NCI-H1694 treated with DMSO at 0.1 percent for 48 hours (cell line): ENCODE measurements at regions not wholly inside any gene's neighbourhood (a gene's known extent, or its start where the extent isn't known, plus 50 kb on each side); places are given as distances from the start of the nearest gene placed in this dataset.

Experiments
- DNase-seq: peaks from one replicate; lab custom pipeline; 2025; lab: John Stamatoyannopoulos, UW

- peak; percentile 59 for DNase-seq
Measured at GRCh38 chr10:109202111-109202510, 721.2 kb downstream of the XPNPEP1 start.

GRCh38 chr10:109200646-109201045 lies 722.7 kb downstream of the XPNPEP1 start:
- DNase-seq, result no peak

- no peak for DNase-seq
Measured at GRCh38 chr10:109191823-109192222, 731.5 kb downstream of the XPNPEP1 start.

DNA sequence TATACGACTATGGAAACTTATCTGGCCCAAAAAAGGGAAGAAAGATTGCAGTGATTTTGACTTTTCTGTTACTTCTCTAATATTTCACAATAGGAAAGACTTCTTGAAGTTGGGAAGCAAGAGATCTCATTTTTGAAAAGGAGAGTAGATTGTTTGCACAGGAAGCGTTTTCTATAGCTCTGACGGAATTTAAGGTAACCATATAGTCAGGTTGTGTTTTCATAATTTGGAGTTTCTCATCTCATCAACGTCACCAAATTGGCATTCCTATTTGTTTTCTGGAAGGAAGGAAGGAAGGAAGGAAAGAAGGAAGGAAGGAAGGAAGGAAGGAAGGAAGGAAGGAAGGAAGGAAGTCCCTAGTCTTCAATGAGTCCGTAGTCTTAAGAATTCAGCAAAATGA lies 732.0 kb downstream of the XPNPEP1 start:
- DNase-seq, result no peak

- no peak for DNase-seq
Measured at GRCh38 chr10:109187677-109188076, 735.6 kb downstream of the XPNPEP1 start.

GRCh38 chr10:109183366-109183765 lies 739.9 kb downstream of the XPNPEP1 start:
- DNase-seq, result no peak

- no peak for DNase-seq
Measured at GRCh38 chr10:109178591-109178990, 744.7 kb downstream of the XPNPEP1 start.

GRCh38 chr10:109174526-109174925 lies 748.8 kb downstream of the XPNPEP1 start:
- DNase-seq, result no peak

GRCh38 chr10:109173937-109174336 lies 749.4 kb downstream of the XPNPEP1 start:
- DNase-seq, result no peak

DNA sequence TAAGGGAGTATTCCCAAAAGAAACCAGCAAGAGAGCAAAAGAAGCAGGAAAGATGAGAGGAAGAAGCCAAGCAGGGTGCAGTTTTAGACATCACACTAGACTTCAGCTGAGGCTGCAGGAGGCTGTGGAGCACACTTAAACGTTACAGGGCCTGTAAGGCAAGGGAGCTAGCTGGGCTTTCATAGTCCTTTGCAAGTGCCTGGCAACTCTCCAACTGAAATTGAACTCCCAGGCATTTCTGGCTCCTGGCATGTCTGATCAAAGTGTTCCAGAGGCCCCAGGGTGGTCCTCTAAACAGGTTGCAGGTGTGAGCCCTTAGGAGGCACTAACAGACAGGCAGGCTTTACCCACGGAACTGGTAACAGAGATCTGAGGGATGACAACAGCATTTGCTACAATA lies 750.2 kb downstream of the XPNPEP1 start:
- DNase-seq, result no peak

- DNase-seq, result no peak
Measured at GRCh38 chr10:109166935-109167334, 756.4 kb downstream of the XPNPEP1 start.

DNA sequence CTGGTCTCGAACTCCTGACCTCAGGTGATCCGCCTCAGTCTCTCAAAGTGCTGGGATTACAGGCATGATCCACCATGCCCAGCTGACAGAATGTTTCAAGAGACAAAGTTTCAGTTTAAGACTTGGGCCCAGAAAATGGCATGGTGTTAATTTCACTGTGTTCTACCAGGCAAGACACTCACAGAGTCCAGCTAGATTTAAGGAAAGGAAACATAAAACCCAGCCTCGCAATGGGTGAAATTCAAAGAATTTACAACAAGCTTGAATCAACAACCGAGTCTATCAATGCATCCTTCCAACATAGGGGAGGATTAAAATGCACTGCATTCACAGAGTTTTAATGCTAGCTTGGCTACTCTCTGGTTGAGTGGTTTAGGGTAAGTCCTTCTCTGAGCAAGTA lies 764.0 kb downstream of the XPNPEP1 start:
- no peak for DNase-seq

GRCh38 chr10:109156396-109156795 lies 766.9 kb downstream of the XPNPEP1 start:
- no peak for DNase-seq

- DNase-seq, result no peak
Measured at GRCh38 chr10:109149666-109150350, 773.5 kb downstream of the XPNPEP1 start.

- no peak for DNase-seq
Measured at GRCh38 chr10:109127363-109127762, 795.9 kb downstream of the XPNPEP1 start.

DNA sequence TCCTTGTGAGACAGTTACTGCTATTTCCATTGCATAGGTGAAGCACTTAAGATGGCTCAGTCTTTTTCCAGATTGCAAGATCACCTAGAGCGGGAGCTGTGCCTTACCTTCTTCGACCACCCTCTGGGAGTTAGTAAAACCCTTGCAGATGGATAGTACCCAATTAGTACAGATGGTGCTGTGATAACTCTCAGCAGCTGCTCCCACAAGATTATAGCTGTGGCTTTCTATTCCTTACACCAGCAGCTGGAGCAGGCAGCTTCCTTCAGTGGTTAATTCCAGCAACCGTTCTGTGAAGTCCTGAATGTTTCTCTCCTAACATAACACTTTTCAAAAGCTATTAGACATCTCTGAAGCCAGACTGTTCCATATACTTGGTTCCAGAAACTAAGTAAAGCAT lies 796.8 kb downstream of the XPNPEP1 start:
- no peak for DNase-seq

DNA sequence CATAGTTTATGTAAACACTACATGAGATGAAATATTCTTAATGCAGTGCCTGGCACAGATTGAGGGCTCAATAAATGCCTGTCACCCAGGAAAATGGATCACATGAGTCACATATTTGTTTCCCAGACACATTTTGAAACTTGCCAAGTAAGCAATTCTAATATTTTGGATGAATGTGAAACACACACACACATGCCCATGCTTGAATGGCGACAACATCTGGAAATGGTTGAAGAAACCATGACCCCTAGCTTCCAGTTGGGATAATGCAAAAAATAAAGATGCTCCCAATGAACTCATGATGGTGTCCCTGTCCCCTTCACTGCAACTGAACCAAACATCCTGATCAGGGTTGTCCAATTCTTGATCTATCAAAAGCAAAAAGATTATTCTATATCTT lies 797.3 kb downstream of the XPNPEP1 start:
- no peak for DNase-seq

GRCh38 chr10:109115179-109115578 lies 808.1 kb downstream of the XPNPEP1 start:
- DNase-seq, result no peak

GRCh38 chr10:109114579-109114978 lies 808.7 kb downstream of the XPNPEP1 start:
- DNase-seq, result no peak

DNA sequence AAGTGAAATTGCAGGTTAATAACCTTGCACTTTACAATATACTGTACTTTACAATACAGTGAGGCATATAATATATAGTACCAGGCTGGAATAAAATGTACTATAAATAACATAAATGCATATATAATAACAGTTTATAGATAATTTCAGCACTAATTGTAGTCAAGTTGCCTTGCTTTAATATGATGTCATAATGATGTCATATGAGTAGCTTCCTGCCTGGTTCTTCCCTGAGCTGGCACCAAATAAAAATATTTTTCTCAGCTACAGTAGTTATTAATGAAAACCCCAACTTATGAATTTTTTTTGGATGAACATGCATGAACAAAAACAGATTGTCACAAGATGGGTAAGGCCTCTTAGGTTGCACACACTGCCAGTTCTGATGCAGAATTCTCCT lies 816.7 kb downstream of the XPNPEP1 start:
- no peak for DNase-seq

- no peak for DNase-seq
Measured at GRCh38 chr10:109105725-109106124, 817.6 kb downstream of the XPNPEP1 start.

- no peak for DNase-seq
Measured at GRCh38 chr10:109104806-109105205, 818.5 kb downstream of the XPNPEP1 start.

DNA sequence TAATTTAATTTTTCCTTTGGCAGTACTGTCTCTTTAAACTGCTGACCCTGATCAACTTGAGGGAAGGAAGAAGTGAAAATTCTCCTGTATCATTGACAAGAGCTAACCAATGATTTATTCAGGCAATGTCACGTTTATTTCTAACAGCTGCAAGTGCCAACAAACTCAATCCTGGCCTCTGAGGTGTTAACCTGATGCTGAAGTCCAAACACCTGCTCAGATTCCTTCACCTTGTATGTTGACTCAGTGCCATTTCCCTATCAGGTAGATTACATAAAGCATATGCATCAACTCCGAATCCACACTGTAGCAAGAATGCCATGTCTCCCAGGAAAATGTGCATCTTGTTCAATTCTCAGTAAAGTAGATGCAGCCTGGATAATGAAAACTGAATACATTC lies 820.0 kb downstream of the XPNPEP1 start:
- DNase-seq, result no peak

DNA sequence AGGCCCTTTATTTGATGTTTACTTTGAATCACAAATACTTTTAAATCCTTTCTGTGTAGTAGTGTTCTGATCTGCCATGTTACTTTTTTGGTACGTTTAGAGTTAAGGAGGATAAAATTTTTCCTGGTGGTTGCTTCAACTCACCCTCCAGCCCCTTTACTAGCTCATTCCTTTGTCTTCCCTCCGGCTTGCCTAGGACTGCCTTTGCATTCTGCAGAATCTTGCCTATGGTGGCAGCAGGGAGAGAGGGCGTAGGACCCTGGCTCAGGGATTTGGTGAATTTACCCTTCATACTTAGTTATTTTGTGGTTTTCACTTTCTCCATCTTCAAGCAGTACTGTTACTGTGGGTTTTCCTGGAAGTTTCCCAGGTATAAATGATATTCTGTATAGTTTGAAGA lies 833.5 kb downstream of the XPNPEP1 start:
- DNase-seq, result no peak
